AG09319 (cell line): ENCODE measurements at regions not wholly inside any gene's neighbourhood (a gene's known extent, or its start where the extent isn't known, plus 50 kb on each side); places are given as distances from the start of the nearest gene placed in this dataset.

Experiments used
- DNase-seq: peaks from one replicate; pipeline ENCODE4 v3.0.0-alpha.2; 2010; ENCODE audit warnings: low read depth; ENCODE audit errors: extremely low read depth
- TF ChIP-seq, protein P1 (sequence below): IDR thresholded peaks from 2 replicates; pipeline ENCODE4 v1.5.1; 2011; ENCODE audit warnings: low read depth, mild to moderate bottlenecking, inconsistent platforms, low read length, moderate library complexity

DNA sequence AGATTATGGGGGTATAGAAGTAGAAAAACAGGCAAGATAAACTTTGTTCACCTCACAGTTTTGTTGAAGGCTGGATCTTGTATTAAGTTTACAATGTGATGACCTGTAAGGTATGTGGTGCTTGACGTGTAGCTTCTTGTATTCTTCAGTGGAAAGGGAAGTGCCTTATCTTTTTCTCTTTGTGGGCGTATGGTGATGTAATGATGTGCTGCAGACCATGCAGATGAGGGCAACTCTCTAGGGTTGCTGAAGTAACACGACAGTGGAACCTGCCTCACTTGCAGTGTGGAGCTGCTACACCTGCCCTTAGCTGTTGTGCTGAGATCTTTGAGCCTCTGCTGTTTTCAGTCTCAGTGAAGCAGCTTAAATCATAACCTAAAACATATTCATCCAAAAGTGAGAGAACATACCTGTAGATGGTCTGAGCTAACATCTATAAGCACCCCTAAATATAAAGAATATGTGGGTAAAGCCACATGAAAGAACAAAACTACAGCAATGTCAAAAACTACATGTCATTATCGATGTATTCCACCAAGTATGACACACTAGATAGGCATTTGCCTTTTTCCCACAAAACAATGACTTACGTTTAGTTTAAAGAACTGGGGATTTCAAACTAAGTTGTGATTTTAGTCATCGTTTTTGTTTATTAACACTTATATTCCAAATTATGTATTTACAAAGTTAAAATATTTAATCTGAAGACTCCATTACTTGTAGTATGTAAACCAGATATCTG, 1144.1 kb downstream of the CNTNAP5 start:
- no peak for DNase-seq
- TF ChIP-seq, protein P1, sequence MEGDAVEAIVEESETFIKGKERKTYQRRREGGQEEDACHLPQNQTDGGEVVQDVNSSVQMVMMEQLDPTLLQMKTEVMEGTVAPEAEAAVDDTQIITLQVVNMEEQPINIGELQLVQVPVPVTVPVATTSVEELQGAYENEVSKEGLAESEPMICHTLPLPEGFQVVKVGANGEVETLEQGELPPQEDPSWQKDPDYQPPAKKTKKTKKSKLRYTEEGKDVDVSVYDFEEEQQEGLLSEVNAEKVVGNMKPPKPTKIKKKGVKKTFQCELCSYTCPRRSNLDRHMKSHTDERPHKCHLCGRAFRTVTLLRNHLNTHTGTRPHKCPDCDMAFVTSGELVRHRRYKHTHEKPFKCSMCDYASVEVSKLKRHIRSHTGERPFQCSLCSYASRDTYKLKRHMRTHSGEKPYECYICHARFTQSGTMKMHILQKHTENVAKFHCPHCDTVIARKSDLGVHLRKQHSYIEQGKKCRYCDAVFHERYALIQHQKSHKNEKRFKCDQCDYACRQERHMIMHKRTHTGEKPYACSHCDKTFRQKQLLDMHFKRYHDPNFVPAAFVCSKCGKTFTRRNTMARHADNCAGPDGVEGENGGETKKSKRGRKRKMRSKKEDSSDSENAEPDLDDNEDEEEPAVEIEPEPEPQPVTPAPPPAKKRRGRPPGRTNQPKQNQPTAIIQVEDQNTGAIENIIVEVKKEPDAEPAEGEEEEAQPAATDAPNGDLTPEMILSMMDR: no peak

DNA sequence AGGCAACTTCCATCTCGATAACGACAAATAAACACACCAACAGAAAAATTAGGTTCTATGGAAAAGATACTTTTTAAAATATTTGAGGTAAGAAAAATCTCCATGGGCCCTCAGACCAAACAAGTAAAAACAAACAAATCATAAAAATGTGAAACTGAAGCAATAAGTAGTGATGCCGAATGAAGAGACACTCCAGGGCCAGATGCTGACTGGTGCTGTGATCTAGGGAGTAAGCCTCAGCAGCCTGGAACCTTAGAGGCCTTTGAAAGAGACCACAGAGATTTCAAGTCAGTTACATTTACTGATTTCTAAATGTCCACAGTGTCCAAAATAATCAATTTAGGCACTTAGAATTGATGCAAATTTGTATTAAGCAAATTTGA, 1144.7 kb downstream of the CNTNAP5 start:
- no peak for DNase-seq
- TF ChIP-seq, protein P1: no peak

DNA sequence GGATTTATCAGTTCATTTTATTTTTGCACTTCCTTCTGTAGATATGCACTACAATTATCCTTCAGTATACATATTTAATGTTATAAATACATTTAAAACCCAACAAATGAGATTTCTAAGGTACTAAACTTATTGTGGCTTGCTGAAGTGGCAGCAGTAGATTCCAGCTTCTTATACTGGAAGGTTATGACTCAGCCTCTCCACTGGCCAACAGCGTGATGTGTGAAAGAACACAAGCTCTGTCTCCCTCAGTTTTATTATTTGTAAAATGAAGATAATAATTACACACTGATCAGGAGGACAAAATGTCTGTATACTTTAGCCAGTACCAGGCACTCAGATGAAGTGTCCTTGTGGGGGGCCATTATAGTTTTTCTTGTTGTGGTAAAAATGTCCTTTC, 1147.1 kb downstream of the CNTNAP5 start:
- DNase-seq: no peak
- TF ChIP-seq, protein P1: no peak

DNA sequence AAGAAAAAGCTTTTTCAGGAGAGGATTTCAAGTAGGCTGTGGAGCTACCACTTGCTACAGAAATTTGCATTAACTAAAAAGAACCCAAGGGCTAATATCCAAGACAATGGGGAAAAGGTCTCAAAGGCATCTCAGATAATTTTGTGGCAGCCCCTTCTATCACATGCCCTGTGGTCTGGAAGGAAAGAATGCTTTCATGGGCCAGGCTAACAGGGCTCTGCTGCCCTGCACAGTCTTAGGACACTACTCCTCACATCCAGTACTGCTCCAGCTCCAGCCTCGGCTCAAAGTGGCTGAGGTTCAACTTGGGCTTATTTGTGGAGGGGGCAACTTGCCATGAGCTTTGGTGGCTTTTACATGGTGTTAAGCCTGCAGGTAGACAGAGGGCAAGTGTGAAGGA, 1150.3 kb downstream of the CNTNAP5 start:
- no peak for DNase-seq
- TF ChIP-seq, protein P1: no peak

DNA sequence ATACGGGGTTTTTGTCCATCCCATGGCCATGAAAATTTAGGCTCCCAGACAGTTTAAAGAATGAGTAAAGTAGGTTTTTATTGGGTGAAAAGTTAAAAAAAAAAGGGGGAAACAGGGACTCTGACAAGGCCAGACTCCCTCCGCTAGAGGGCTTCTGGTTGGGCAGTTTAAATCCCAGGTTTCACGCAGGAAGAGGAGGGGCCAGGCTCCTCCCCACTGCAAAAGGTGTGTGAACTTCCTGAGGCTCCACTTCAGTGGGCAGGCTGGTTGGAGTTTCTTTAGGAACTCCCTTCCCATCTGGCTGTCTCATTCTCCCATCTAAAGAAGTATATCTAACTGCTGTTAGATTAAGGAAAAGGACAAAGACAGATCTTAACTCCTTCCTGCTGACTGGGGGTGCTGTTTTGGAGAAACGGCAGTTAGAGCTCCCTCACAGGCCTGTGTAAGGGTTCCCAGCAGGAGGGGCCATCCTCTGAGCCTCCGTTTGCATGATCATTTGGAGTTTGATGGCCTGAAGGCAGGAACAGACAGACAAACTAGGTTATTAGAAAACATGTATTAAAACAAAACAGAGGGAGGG, 1160.7 kb downstream of the CNTNAP5 start:
- DNase-seq: no peak
- TF ChIP-seq, protein P1: no peak

DNA sequence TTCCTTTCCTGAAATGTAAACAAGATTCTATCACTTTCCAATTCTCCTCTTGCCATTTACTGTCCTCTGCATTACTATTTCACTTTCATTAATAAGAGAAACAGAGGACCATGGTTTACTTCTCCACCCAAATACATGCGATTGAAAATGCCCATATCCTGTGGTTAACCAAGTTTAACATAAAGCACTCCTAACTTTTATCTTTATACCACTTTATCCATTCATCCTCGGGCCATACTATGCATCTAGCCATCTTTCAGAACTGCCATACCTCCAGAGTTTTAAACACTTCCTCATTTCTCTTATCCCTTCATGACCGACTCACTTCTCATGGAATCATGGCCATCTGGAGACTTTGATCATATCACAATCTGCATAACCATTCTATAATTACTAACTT, 1182.3 kb downstream of the CNTNAP5 start:
- TF ChIP-seq, protein P1: no peak
- DNase-seq: no peak

DNA sequence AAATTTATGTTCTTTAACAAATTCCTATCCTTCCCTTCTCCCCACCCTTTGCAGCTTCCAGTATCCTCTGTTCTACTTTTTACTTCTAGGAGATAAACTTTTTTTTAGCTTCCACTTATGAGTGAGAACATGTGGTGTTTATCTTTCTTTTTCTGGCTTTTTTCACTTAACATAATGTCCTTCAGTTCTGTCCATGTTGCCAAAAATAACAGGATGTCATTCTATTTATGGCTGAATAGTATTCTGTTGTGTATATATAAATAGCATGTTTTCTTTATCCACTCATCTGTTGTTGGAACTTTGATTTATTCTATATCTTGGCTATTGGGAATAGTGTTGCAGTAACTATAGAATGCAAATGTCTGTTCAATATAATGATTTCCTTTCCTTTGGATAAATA, 1191.2 kb downstream of the CNTNAP5 start:
- DNase-seq: no peak
- TF ChIP-seq, protein P1: no peak
